ENCODE measurements at regions not wholly inside any gene's neighbourhood (a gene's known extent, or its start where the extent isn't known, plus 50 kb on each side); places are given as distances from the start of the nearest gene placed in this dataset.

DNA sequence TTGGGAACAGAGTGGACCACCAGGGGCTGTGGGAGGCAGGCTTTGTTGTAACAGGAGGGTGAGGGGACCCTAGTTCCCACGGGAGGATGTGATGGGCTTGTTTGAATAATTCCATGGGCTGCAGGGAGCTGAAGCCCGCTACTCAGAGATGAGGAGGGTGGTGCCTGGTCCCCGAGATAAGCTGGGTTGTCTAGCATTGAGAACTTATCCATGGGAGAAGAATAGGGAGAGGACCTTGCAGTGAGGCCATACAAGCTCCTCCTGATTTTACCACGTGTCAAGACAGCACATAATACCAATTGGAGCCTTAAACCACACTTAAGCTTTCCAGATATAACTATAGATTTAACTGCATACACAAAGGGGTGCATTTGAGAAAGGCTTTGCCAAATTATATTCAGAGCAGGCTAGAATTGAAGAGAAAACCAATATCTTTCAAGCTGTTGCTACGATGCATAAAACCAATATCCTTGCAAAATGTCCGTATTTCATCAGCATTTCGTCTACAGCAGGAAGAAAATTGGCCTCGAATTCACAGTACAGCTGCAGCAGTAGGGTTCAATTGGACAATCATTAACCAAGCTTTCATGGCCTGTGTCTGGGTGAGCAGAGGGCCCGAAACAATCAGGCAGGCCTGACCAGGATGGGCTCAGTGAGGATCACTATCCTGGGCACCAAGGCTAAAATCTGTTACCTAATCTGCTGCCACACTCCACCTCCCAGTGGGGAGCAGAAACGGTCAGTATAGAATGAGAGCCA, 500.7 kb downstream of the OCA2 start (continued):
- no peak for TF ChIP-seq EZH2phosphoT487 (IDR thresholded peaks at IDR 0.05; ENCODE audit: unreplicated experiment)
- TF ChIP-seq, protein P1, sequence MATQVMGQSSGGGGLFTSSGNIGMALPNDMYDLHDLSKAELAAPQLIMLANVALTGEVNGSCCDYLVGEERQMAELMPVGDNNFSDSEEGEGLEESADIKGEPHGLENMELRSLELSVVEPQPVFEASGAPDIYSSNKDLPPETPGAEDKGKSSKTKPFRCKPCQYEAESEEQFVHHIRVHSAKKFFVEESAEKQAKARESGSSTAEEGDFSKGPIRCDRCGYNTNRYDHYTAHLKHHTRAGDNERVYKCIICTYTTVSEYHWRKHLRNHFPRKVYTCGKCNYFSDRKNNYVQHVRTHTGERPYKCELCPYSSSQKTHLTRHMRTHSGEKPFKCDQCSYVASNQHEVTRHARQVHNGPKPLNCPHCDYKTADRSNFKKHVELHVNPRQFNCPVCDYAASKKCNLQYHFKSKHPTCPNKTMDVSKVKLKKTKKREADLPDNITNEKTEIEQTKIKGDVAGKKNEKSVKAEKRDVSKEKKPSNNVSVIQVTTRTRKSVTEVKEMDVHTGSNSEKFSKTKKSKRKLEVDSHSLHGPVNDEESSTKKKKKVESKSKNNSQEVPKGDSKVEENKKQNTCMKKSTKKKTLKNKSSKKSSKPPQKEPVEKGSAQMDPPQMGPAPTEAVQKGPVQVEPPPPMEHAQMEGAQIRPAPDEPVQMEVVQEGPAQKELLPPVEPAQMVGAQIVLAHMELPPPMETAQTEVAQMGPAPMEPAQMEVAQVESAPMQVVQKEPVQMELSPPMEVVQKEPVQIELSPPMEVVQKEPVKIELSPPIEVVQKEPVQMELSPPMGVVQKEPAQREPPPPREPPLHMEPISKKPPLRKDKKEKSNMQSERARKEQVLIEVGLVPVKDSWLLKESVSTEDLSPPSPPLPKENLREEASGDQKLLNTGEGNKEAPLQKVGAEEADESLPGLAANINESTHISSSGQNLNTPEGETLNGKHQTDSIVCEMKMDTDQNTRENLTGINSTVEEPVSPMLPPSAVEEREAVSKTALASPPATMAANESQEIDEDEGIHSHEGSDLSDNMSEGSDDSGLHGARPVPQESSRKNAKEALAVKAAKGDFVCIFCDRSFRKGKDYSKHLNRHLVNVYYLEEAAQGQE (IDR thresholded peaks at IDR 0.05; ENCODE audit: unreplicated experiment), result no peak
- no peak for TF ChIP-seq EZH2 (IDR thresholded peaks at IDR 0.05; ENCODE audit: low read depth, unreplicated experiment)

GRCh38 chr15:27595211-27595610, 503.9 kb downstream of the OCA2 start:
- ATAC-seq (no peak), DNase-seq (ENCODE audit: low spot score) (no peak)
- Mint-ChIP-seq H3K9me3 (peaks cover 4% of the 10 kb centered on the region; the same call in 2 of the 3 replicates), H3K27ac (no peak overlapping the region), H3K4me1 (peaks cover 10% of the 10 kb centered on the region), H3K27me3 (ENCODE audit: insufficient read depth, low read depth, poor library complexity) (peaks cover 4% of the 10 kb centered on the region), H3K4me3 (no peak overlapping the region), H3K36me3 (ENCODE audit: low read depth) (no peaks in the 10 kb centered on the region)
- Histone ChIP-seq H3K27ac (ENCODE audit: low read depth) (no peak overlapping the region), H3F3A (replicated peaks; ENCODE audit: low read depth) (no peaks in the 10 kb centered on the region), H3K36me3 (ENCODE audit: insufficient read depth) (no peaks in the 10 kb centered on the region), H3K9me2 (ENCODE audit: insufficient read depth) (peaks cover 10% of the 10 kb centered on the region), H3K4me1 (ENCODE audit: insufficient read depth) (no peaks in the 10 kb centered on the region), H4K20me1 (replicated peaks; ENCODE audit: insufficient read depth) (no peaks in the 10 kb centered on the region), H3K4me2 (no peak overlapping the region), H3K79me2 (replicated peaks; ENCODE audit: insufficient read depth) (no peaks in the 10 kb centered on the region), H3K27me3 (ENCODE audit: insufficient read depth) (no peaks in the 10 kb centered on the region), H3K4me3 (no peak overlapping the region), H2AFZ (no peak overlapping the region)
- TF ChIP-seq STAT1 (IDR thresholded peaks at IDR 0.05; ENCODE audit: unreplicated experiment), result no peak
- no peak for TF ChIP-seq POLR2AphosphoS5 (IDR thresholded peaks at IDR 0.05; ENCODE audit: low read depth)
- TF ChIP-seq ZNF462 (CRISPR knock-in tag; IDR thresholded peaks at IDR 0.05), result no peak
- TF ChIP-seq, protein P1 (IDR thresholded peaks at IDR 0.05; ENCODE audit: unreplicated experiment), result no peak
- no peak for TF ChIP-seq CREB1 (CRISPR knock-in tag; IDR thresholded peaks at IDR 0.05; ENCODE audit: low read depth)
- TF ChIP-seq EZH2phosphoT487 (IDR thresholded peaks at IDR 0.05; ENCODE audit: unreplicated experiment), result no peak
- TF ChIP-seq, protein P2, sequence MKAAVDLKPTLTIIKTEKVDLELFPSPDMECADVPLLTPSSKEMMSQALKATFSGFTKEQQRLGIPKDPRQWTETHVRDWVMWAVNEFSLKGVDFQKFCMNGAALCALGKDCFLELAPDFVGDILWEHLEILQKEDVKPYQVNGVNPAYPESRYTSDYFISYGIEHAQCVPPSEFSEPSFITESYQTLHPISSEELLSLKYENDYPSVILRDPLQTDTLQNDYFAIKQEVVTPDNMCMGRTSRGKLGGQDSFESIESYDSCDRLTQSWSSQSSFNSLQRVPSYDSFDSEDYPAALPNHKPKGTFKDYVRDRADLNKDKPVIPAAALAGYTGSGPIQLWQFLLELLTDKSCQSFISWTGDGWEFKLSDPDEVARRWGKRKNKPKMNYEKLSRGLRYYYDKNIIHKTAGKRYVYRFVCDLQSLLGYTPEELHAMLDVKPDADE (IDR thresholded peaks at IDR 0.05), result no peak
